H54 (cell line): ENCODE measurements at regions not wholly inside any gene's neighbourhood (a gene's known extent, or its start where the extent isn't known, plus 50 kb on each side); places are given as distances from the start of the nearest gene placed in this dataset.

Source experiments
- DNase-seq: peaks from one replicate; pipeline ENCODE4 v3.0.0; 2011; ENCODE audit warnings: low spot score, mixed read lengths; ENCODE audit not compliant: insufficient read length
- FAIRE-seq: peaks from 3 replicates; lab custom pipeline; 2011; peaks lifted over from hg19 to GRCh38; lab: Jason Lieb, UNC
- POLR2A ChIP-seq: IDR thresholded peaks from 2 replicates; pipeline ENCODE4 v1.6.1; 2011; ENCODE audit warnings: low read depth, mild to moderate bottlenecking, low read length

- FAIRE-seq (no peak), DNase-seq (no peak)
- no peak for TF ChIP-seq POLR2A
These were observed 372.2 kb downstream of the TMEM232 start for GRCh38 chr5:110354311-110354710.

- no peak for FAIRE-seq
- DNase-seq, result no peak
- no peak for TF ChIP-seq POLR2A
These were observed 371.4 kb downstream of the TMEM232 start for GRCh38 chr5:110354915-110355644.

- no peak for FAIRE-seq
- DNase-seq, result no peak
- no peak for TF ChIP-seq POLR2A
These were observed 369.8 kb downstream of the TMEM232 start for GRCh38 chr5:110356677-110357076.

- FAIRE-seq, result no peak
- DNase-seq, result no peak
- no peak for TF ChIP-seq POLR2A
These were observed 367.2 kb downstream of the TMEM232 start for GRCh38 chr5:110359221-110359620.

- no peak for DNase-seq
- no peak for TF ChIP-seq POLR2A
- no peak for FAIRE-seq
These were observed 365.0 kb downstream of the TMEM232 start for GRCh38 chr5:110361471-110361870.

GRCh38 chr5:110362261-110362660 is 364.2 kb downstream of the TMEM232 start:
- no peak for TF ChIP-seq POLR2A
- no peak for FAIRE-seq
- no peak for DNase-seq

GRCh38 chr5:110366716-110367115 is 359.8 kb downstream of the TMEM232 start:
- no peak for TF ChIP-seq POLR2A
- DNase-seq (no peak), FAIRE-seq (no peak)
